NCI-H2107 treated with DMSO at 0.1 percent for 48 hours (cell line): ENCODE measurements at regions not wholly inside any gene's neighbourhood (a gene's known extent, or its start where the extent isn't known, plus 50 kb on each side); places are given as distances from the start of the nearest gene placed in this dataset.
"Not testable (repeated sequence)": the region's sequence is repeated elsewhere in the genome, so short reads cannot be mapped to it uniquely, and the experiment has no call there.

ENCODE experiments used
- DNase-seq: peaks from one replicate; lab custom pipeline; 2025; ENCODE audit not compliant: unreplicated experiment; lab: John Stamatoyannopoulos, UW

DNA sequence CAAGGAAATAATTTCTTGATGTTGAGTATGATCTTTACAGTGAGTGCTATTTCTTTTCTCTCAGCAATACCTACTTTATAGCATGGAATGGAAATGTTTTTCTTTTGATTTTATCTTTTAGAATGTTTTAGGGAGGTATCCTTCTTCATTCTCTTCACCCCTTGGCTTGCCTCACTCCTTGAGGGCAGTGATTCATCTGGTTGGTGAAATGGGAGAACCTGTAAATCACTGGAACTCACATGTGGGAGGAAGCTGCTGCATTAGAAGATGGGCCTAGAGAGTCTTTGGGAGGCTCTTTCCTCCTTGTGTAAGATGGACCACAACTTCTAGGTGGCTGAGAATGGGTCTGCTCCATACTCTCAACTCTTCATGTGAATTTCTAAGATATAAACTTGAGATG is 244.8 kb upstream of the SYNCRIP start:
- DNase-seq: no peak

DNA sequence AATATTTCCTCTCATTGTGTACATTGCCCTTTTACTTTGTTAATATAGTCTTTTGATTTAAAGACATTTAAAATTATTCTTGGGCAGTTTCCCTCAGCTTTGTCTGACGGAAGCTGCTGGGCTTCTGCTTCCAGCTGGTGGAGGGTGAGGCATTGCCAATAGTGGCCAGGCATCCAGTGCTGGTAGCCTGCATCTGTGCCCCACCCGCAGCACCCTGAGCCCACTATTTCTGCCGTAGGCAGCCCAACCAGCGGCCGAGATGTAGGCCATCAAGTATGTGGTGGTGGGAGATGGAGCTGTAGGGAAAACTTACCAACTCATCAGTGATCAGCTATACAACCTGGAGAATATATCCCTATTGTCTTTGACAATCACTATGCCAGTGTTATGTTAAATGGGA is 226.0 kb upstream of the SYNCRIP start:
- no peak for DNase-seq

DNA sequence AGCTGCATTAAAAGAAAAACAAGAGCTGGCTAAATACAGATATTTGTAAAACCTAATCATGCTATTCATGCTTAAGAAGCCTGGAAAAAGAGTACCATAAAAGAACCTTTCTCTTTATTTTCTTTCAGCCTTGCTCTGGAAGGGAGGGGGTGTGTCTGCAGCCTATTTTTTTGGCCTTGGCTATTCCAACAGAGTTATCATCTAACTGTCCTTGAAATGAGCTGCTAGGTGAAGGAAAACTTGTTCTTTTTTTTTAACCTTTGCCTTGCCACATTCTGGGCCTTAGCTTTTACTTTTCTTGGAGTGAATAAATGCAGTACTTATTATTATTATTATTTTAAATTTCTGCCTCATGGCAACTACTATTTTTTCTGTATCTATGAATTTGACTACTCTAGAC is 224.9 kb upstream of the SYNCRIP start:
- DNase-seq: no peak

DNA sequence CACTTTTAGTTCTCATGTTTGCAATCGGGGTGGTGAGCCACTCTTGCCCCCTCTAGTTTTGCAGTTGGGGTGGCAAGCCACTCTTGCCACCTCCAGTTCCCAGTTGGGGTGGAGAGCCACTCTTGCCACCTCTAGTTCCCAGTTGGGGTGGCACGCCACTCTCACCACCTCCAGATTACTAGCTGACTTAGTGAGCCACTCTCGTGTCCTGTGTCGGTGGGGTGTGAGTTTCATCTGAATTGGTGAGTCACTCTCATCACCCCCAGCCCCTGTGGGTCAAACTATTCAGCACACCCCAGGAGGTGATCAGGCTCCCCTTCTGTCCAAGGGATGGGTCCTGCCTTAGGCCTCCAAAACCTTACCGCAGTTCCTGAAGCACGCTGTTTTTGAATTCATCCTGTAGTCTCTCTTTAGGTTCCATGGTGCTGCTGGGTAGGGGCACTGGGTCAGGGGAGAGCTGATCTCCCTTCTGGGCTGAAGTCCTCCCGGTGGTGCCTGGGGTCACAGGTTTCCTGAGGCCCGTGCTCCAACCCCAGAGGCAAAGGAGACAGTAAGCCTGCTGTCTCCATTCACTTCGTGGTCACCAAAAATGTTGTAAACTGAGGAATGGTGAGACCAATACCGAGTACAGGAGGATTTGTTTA is 224.2 kb upstream of the SYNCRIP start:
- DNase-seq: no peak

- no peak for DNase-seq
Observed at GRCh38 chr6:85866370-85866730, 223.7 kb upstream of the SYNCRIP start.

GRCh38 chr6:85865420-85866369 is 223.0 kb upstream of the SYNCRIP start:
- DNase-seq: no peak

DNA sequence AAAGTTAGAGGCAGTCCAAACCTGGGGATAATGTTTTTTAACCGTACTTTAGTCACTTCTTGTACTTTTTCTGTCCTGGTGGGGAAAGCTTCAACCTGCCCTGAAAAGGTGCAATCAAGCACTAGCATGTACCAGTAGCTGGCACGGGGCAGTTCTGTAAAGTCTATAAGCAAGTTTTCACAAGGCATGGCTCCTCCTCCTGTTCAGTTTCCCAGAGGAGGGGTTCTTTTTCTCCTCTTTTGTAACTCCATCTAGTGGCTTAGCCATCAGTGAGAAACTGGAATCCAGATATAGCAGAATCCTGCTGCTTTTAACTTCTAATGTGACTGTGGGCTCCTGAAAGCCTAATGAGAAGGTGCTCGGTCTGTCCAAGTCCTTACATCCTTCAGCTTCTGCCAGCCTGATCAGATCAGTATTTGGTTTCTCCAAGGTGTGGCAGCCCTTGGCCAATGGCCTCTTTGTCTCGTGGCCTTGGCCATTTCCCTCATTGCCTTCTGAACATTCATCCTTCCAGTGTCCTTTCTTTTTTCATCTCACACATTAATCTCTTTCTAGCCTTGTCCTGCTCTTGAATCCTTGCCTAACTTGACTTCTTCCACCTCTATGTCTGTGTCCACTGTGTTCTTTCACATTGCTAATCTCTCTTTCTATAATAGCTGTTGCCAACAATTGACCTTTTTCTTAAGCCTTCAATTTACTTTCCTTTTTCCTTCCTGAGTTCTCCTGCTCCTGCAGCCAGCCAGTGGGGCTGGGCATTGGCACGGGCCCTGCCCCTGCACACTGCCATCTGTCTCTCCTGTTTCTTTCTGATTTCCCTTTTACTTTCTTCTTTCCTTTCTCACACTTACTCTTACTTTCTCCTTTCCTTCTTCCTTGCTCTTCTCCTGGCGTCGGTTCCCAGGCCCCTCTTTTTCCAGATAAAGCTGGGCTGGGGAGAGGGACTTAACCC is 222.0 kb upstream of the SYNCRIP start:
- DNase-seq: no peak

DNA sequence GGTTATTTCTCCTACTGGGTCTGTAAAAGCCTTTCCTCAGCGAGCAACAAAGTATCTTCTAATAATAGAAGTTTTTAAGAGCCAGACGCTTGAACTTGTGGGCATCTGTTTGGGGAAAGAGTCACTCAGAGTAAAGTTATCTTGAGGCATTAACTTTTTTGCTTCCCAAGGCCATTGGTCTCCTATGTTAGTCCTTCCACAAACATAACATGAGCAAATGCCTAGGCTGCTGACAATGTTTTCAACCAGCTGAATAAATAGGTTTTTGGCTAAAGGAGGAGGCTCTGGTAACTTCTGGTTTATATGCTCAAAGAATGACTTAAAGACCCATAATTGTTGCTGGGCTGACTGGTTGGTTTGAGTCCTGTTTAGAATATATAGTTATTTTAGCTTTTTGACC is 213.5 kb upstream of the SYNCRIP start:
- DNase-seq: no peak

- DNase-seq: not testable (repeated sequence)
Observed at GRCh38 chr6:85838351-85839119, 195.8 kb upstream of the SYNCRIP start.

DNA sequence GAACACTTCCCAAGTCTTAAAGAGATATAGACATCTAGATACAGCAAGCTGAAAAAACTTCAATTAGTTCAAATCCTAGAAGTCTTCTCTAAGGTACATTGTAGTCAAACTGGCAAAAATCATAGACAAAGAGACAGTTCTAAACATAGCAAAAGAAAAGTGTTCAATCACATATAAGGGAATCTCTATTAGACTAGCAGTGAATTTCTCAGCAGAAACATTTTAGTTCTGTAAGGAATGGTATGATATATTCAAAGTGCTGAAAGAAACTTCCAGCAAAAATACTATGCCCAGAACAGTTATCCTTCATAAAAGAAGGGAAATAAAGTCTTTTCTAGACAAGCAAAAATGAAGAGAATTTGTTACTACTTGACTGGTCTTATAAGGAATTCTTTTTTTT is 186.3 kb upstream of the SYNCRIP start:
- no peak for DNase-seq

- DNase-seq: no peak
Observed at GRCh38 chr6:85826997-85827396, 184.3 kb upstream of the SYNCRIP start.

- no peak for DNase-seq
Observed at GRCh38 chr6:85824329-85824728, 181.6 kb upstream of the SYNCRIP start.

GRCh38 chr6:85810558-85810957 is 167.9 kb upstream of the SYNCRIP start:
- DNase-seq: no peak

- no peak for DNase-seq
Observed at GRCh38 chr6:85803721-85804120, 161.0 kb upstream of the SYNCRIP start.

DNA sequence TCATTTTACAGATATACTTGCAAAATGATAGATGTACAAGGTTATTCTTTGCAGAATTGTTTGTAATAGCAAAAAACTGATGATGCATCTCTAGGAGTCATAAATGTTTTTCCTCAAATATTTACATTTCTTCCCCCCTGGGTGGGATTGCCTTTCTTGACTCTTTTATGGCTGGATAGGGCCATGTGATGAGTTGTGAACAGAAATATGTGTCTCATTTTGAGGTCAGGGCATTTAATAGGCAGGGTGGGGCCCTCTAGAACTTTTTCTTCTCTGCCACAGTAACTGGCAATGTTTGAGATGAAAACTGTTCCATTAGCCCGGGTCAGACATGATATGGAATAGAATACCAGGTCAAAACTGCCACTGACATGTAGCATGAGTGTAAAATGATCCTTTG is 159.5 kb upstream of the SYNCRIP start:
- no peak for DNase-seq

DNA sequence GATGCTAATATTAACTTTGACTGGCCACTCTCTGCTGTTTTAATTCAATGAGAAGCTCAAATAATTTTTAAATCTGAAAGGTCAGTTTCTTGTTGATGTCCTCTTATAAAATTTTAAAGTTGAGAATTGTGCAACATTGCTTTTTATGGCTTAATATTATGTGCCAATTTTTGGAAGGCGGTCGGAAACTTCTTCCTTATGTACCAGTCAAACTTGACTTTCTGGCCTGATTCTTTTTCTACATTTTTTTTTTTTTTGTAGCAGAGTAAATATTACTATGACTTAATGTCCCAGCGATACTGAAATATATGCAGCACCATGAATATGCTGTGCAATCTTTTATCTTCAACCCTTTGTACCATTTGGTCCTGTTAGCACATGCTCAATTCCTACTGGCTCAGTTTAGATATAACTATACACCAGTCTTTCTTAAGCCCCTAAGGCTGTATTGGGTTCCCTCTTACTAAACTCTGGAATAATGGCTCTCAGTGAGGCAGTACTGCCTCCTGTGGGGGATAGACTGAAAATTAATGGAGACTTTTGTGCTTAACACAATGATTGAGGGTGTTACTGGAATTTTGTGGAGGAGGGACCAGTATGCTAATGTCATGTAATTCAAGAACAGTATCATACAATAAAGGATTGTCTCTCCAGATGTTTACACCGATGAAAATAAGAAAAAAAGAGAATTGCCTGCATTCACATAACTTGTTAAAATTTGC is 156.4 kb upstream of the SYNCRIP start:
- DNase-seq: no peak

GRCh38 chr6:85797993-85798392 is 155.3 kb upstream of the SYNCRIP start:
- DNase-seq: no peak

DNA sequence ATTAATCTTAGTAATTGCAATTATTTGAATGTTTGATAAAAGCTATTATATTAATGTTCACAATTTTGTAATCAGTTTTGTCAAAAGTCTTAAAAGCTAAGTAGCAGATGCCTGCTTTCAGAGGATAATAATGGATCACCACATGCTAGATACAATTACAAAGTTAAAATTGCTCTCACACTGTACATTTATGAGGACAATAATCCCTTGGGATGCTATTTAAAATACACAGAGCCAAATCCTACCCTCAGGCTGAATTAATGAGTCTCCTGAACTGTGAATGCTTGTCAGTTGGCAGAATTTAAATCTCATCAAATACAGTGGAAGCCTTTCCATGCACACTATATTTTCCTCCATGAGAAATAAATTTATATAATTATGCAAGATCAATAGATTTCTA is 153.3 kb upstream of the SYNCRIP start:
- DNase-seq: no peak

DNA sequence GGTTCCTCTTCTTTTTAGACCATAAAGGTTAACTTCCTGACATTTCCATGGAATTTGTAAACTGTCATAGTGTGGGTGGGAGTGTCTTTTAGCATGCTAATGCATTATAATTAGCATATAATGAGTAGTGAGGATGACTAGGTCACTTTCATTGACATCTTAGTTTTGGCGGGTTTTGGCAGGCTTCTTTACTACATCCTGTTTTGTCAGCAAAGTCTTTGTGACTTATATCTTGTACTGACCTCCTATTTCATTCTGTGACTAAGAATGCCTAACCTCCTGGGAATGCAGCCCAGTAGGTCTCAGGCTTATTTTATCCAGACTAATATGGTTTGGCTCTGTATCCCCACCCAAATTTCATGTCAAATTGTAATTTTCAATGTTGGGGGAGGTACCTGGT is 149.6 kb upstream of the SYNCRIP start:
- no peak for DNase-seq

DNA sequence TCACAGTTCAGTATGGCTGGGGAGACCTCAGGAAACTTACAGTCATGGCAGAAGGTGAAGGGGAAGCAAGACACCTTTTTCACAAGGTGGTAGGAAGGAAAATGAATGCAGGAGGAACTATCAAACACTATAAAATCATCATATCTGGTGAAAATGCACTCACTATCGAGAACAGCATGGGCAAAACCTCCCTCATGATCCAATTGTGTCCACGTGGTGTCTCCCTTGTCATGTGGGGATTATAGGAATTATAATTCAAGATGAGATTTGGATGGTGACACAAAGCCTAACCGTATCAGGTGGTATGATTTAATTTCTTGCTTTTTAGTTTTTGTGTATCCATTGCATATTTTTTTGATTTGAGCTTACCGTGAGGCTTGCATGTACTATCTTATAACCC is 133.2 kb upstream of the SYNCRIP start:
- no peak for DNase-seq
